AG08396 (cell line): ENCODE measurements at regions not wholly inside any gene's neighbourhood (a gene's known extent, or its start where the extent isn't known, plus 50 kb on each side); places are given as distances from the start of the nearest gene placed in this dataset.

ENCODE experiments used
- DNase-seq: peaks from one replicate; pipeline ENCODE4 v3.0.0; 2012; ENCODE audit warnings: low spot score, mixed read lengths

GRCh38 chr2:204234879-204235278, 298.3 kb downstream of the ICOS start:
- peak; percentile 48 for DNase-seq

GRCh38 chr2:204237416-204237815, 300.9 kb downstream of the ICOS start:
- DNase-seq, result no peak

- DNase-seq, result no peak
Observed at GRCh38 chr2:204239411-204240165, 303.0 kb downstream of the ICOS start.

GRCh38 chr2:204240961-204241360, 304.3 kb upstream of the PARD3B start:
- no peak for DNase-seq

GRCh38 chr2:204249437-204249836, 295.8 kb upstream of the PARD3B start:
- DNase-seq, result no peak

GRCh38 chr2:204250692-204251091, 294.6 kb upstream of the PARD3B start:
- DNase-seq, result no peak

GRCh38 chr2:204251158-204251997, 293.9 kb upstream of the PARD3B start:
- DNase-seq, result no peak

GRCh38 chr2:204251998-204252376, 293.3 kb upstream of the PARD3B start:
- no peak for DNase-seq

- no peak for DNase-seq
Observed at GRCh38 chr2:204255071-204255470, 290.2 kb upstream of the PARD3B start.

GRCh38 chr2:204255526-204255925, 289.7 kb upstream of the PARD3B start:
- DNase-seq, result no peak

- no peak for DNase-seq
Observed at GRCh38 chr2:204257781-204258180, 287.5 kb upstream of the PARD3B start.

GRCh38 chr2:204258890-204259289, 286.4 kb upstream of the PARD3B start:
- DNase-seq, result no peak

GRCh38 chr2:204260162-204260877, 285.0 kb upstream of the PARD3B start:
- peak; percentile 70 for DNase-seq

- no peak for DNase-seq
Observed at GRCh38 chr2:204260901-204261300, 284.4 kb upstream of the PARD3B start.

GRCh38 chr2:204261846-204262245, 283.4 kb upstream of the PARD3B start:
- no peak for DNase-seq

- DNase-seq, result no peak
Observed at GRCh38 chr2:204264085-204264553, 281.2 kb upstream of the PARD3B start.

- no peak for DNase-seq
Observed at GRCh38 chr2:204264621-204265140, 280.6 kb upstream of the PARD3B start.

GRCh38 chr2:204265681-204266181, 279.5 kb upstream of the PARD3B start:
- DNase-seq, result no peak

- DNase-seq, result no peak
Observed at GRCh38 chr2:204268458-204268857, 276.8 kb upstream of the PARD3B start.

GRCh38 chr2:204268971-204269370, 276.3 kb upstream of the PARD3B start:
- no peak for DNase-seq

- no peak for DNase-seq
Observed at GRCh38 chr2:204272089-204272488, 273.2 kb upstream of the PARD3B start.
